VCaP (cell line): ENCODE measurements at regions not wholly inside any gene's neighbourhood (a gene's known extent, or its start where the extent isn't known, plus 50 kb on each side); places are given as distances from the start of the nearest gene placed in this dataset.
A peak's percentile ranks its signal among the peaks of the same experiment; 100 is the strongest.

Experiments used
- H3K27ac ChIP-seq: fragments of 450-650 bp; 2 replicates; pipeline ENCODE4 v1.5.1; 2017
- TF ChIP-seq, protein P1 (sequence below): fragments of 450-650 bp; conservative IDR thresholded peaks from 2 replicates; pipeline ENCODE4 v1.5.1; 2017; ENCODE audit warnings: mild to moderate bottlenecking, moderate library complexity

- H3K27ac ChIP-seq, result peak overlapping the region; percentile 59
- TF ChIP-seq, protein P1, sequence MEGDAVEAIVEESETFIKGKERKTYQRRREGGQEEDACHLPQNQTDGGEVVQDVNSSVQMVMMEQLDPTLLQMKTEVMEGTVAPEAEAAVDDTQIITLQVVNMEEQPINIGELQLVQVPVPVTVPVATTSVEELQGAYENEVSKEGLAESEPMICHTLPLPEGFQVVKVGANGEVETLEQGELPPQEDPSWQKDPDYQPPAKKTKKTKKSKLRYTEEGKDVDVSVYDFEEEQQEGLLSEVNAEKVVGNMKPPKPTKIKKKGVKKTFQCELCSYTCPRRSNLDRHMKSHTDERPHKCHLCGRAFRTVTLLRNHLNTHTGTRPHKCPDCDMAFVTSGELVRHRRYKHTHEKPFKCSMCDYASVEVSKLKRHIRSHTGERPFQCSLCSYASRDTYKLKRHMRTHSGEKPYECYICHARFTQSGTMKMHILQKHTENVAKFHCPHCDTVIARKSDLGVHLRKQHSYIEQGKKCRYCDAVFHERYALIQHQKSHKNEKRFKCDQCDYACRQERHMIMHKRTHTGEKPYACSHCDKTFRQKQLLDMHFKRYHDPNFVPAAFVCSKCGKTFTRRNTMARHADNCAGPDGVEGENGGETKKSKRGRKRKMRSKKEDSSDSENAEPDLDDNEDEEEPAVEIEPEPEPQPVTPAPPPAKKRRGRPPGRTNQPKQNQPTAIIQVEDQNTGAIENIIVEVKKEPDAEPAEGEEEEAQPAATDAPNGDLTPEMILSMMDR, result no peak
Observed at GRCh38 chr4:157973297-157973696, 199.5 kb downstream of the GASK1B start.

DNA sequence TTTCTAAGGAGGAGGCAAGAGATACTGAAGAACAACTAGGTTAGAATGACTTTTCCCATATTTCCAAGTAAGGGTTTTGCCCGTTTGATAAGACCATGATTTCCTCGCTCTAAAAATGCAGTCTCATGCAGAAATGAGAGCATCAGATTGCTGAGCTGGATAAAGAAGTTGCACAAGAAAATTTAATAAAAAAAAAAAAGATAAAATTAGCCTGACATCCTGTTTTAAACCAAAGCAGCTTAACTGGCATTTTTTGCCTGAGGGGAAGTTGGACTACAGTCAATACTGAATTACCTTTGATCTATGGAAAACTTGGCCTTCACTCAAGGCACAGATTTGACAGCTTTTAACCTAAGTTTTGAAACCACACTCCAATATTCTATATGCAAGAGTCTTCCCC is 208.4 kb downstream of the GASK1B start:
- peak overlapping the region; percentile 9; the same call in 1 of the 2 replicates for H3K27ac ChIP-seq
- TF ChIP-seq, protein P1, result no peak

DNA sequence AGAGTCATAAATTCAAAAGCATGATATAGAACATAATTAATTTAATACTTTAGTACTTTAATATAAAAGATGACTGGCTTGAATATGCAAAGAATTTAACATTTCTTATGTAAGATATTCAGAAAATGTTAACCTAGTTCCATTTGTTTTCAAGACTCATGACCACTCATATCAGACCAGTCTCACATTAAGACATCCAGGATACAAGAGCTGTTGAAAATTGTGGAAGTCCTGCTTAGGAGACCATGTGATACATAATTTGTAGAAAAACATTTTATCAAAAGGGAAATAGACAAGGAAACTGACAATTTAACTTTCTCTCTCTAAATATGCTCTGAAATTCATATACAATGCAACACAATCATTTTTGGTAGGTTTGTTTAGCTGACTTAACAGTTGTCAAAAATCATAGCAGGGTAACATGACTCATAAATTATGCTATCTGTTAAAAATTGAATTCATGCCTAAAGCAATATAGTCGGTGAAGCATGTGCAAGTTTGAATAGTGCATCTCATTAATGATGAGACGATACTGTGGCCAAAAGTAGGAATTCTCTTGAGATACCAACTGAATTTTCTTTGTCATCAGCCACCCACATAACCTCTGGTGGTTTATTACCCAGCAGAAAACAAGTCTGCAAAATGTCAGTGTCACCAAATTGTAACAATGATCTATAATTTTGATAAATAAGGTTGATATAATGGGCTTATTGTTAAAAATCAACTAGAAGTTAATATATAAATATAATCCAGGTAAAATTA is 211.4 kb downstream of the GASK1B start:
- TF ChIP-seq, protein P1, result no peak
- H3K27ac ChIP-seq, result peak overlapping the region; percentile 71

DNA sequence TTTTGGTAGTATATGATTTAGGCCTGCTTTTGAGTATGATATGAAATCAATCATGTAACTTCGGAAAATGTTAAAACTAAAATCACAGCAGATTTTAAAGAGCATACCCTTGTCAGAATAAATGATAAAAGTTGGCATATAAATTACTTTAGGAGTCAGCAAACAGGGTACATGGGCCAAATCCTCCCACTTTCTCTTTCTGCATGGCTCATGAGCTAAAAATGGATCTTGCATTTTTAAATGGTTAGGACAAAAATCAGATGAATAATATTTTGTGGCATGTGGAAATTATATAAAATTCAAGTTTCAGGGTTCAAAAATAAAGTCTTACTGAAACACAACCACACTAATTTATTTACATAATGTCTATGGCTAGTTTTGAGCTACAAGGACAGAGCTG is 214.9 kb downstream of the GASK1B start:
- H3K27ac ChIP-seq, result peak overlapping the region; percentile 28; the same call in 1 of the 2 replicates
- TF ChIP-seq, protein P1, result no peak

GRCh38 chr4:157942017-157942416 is 230.8 kb downstream of the GASK1B start:
- TF ChIP-seq, protein P1, result no peak
- H3K27ac ChIP-seq, result no peak overlapping the region

- TF ChIP-seq, protein P1, result no peak
- no peak overlapping the region for H3K27ac ChIP-seq
Observed at GRCh38 chr4:157934151-157934550, 238.7 kb downstream of the GASK1B start.

DNA sequence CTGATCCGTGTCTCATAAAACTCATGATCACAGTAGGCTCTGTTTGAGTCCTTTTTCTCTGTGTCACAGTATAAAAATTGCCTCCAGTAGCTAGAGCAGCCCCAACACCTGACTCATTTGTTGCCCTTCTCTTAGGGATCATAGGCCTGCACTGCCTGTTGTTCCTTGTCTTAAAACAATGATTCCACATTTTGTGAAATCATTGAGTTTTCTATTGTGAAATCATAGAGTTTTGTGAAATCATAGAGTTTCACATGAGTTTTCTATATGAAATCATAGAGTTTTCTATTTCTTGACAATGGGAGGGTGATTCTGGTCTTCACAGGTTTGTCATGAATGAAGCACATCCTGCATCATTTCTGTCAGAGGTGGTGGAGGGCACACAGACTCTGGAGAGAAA is 239.9 kb downstream of the GASK1B start:
- TF ChIP-seq, protein P1, result no peak
- no peak overlapping the region for H3K27ac ChIP-seq
